H1 (cell line): ENCODE measurements at regions not wholly inside any gene's neighbourhood (a gene's known extent, or its start where the extent isn't known, plus 50 kb on each side); places are given as distances from the start of the nearest gene placed in this dataset.

Experiments
- CTCF ChIA-PET: fragments of 300-600 bp; sonication (Branson Sonifier 250); formaldehyde crosslinking; loops from one replicate; lab custom pipeline; 2021; ENCODE audit not compliant: partially characterized antibody; lab: Charles Lee
- POLR2A ChIA-PET: fragments of 300-600 bp; sonication (Branson Sonifier 250); formaldehyde crosslinking; loops from one replicate; lab custom pipeline; 2021; ENCODE audit warnings: inconsistent platforms; ENCODE audit not compliant: partially characterized antibody; lab: Charles Lee
- DNase-seq, 2 experiments: peaks; one replicate each; pipeline versions ENCODE4 v3.0.0 to v3.0.0-alpha.2; 2010 to 2022; ENCODE audit warnings: low spot score in 2 of 2, low read depth in 1 of 2, mixed read lengths in 1 of 2
- FAIRE-seq: peaks from 2 replicates; lab custom pipeline; 2011; peaks lifted over from hg19 to GRCh38; lab: Jason Lieb, UNC
- H2AFZ ChIP-seq: 2 replicates; pipeline ENCODE4 v1.8.1; 2012; ENCODE audit warnings: low read length, inconsistent platforms
- H2AK5ac ChIP-seq: 2 replicates; pipeline ENCODE4 v1.6.1; 2013; ENCODE audit warnings: low read depth, low read length
- H2BK120ac ChIP-seq: replicated peaks from 2 replicates; pipeline ENCODE3; 2013; ENCODE audit warnings: low read depth, low read length, inconsistent platforms
- H2BK12ac ChIP-seq: 2 replicates; pipeline ENCODE4 v1.6.1; 2013; ENCODE audit warnings: low read depth, low read length
- H2BK15ac ChIP-seq: 2 replicates; pipeline ENCODE4 v1.6.1; 2013; ENCODE audit warnings: low read length
- H2BK20ac ChIP-seq: 2 replicates; pipeline ENCODE4 v1.6.1; 2013; ENCODE audit warnings: low read length
- H2BK5ac ChIP-seq: 2 replicates; pipeline ENCODE4 v1.6.1; 2013; ENCODE audit warnings: low read depth, low read length
- H3K14ac ChIP-seq: 2 replicates; pipeline ENCODE4 v1.6.1; 2013; ENCODE audit warnings: inconsistent platforms; ENCODE audit not compliant: insufficient read length
- H3K18ac ChIP-seq: 2 replicates; pipeline ENCODE4 v1.6.1; 2013; ENCODE audit warnings: low read length; ENCODE audit errors: extremely low read depth
- H3K23ac ChIP-seq: 2 replicates; pipeline ENCODE4 v1.6.1; 2013; ENCODE audit warnings: inconsistent platforms; ENCODE audit not compliant: insufficient read length
- H3K23me2 ChIP-seq: 2 replicates; pipeline ENCODE4 v1.6.1; 2013; ENCODE audit warnings: low read depth, low read length
- H3K27ac ChIP-seq: 2 replicates; pipeline ENCODE4 v1.6.1; 2011; ENCODE audit warnings: low read depth, low read length, inconsistent platforms
- H3K27me3 ChIP-seq, 4 experiments: replicated peaks in 1 of 4; 1 replicate in 1 of 4; 2 replicates in 3 of 4; pipeline versions ENCODE4 v1.6.1 to v1.8.1; 2011 to 2013; ENCODE audit warnings: low read length in 3 of 4, mild to moderate bottlenecking in 3 of 4, inconsistent platforms in 2 of 4, mixed read lengths in 2 of 4, moderate library complexity in 1 of 4; ENCODE audit not compliant: control insufficient read depth in 3 of 4, insufficient read depth in 3 of 4; ENCODE audit errors: extremely low read depth in 1 of 4
- H3K36me3 ChIP-seq, 4 experiments: 2 replicates each; pipeline versions ENCODE4 v1.6.1 to v1.8.1; 2011 to 2013; ENCODE audit warnings: mild to moderate bottlenecking in 4 of 4, low read length in 3 of 4, moderate library complexity in 2 of 4, control low read depth in 1 of 4, inconsistent platforms in 1 of 4; ENCODE audit not compliant: insufficient read depth in 4 of 4, control insufficient read depth in 2 of 4
- H3K4ac ChIP-seq: replicated peaks from 2 replicates; pipeline ENCODE3; 2013; ENCODE audit warnings: low read length, low read depth, mixed read lengths, inconsistent platforms; ENCODE audit not compliant: insufficient read length
- H3K4me1 ChIP-seq, 4 experiments: replicated peaks in 1 of 4; 1 replicate in 1 of 4; 2 replicates in 3 of 4; pipeline versions ENCODE4 v1.6.1 to v1.8.1; 2011 to 2013; ENCODE audit warnings: low read length in 3 of 4, inconsistent platforms in 2 of 4, mixed read lengths in 1 of 4; ENCODE audit not compliant: insufficient read depth in 4 of 4, control insufficient read depth in 3 of 4
- H3K4me2 ChIP-seq, 2 experiments: 2 replicates each; pipeline versions ENCODE4 v1.6.1 to v1.8.1; 2011 to 2013; ENCODE audit warnings: low read depth in 2 of 2, low read length in 2 of 2, control low read depth in 1 of 2, inconsistent platforms in 1 of 2, mild to moderate bottlenecking in 1 of 2; ENCODE audit not compliant: insufficient read depth in 1 of 2
- H3K4me3 ChIP-seq, 4 experiments: fragments of 200-600, 300-600 bp in 1 of 4; sonication (generic), shearing (Covaris generic), sonication (Bioruptor Twin) in 1 of 4; 2 replicates each; pipeline versions ENCODE4 v1.5.1 to v1.8.1; 2011 to 2016; ENCODE audit warnings: low read length in 4 of 4, low read depth in 3 of 4, control low read depth in 2 of 4, inconsistent platforms in 2 of 4, mild to moderate bottlenecking in 2 of 4, mixed read lengths in 1 of 4, moderate library complexity in 1 of 4; ENCODE audit not compliant: insufficient read depth in 2 of 4; ENCODE audit errors: extremely low read depth in 1 of 4
- H3K56ac ChIP-seq: replicated peaks from 2 replicates; pipeline ENCODE3; 2013; ENCODE audit warnings: low read depth, mild to moderate bottlenecking, mixed read lengths, low read length, inconsistent platforms; ENCODE audit not compliant: insufficient read length
- H3K79me1 ChIP-seq: 2 replicates; pipeline ENCODE4 v1.6.1; 2013; ENCODE audit warnings: low read depth, low read length, control low read depth
- H3K79me2 ChIP-seq, 2 experiments: 2 replicates each; pipeline versions ENCODE4 v1.6.1 to v1.8.1; 2012 to 2013; ENCODE audit warnings: low read length in 2 of 2, mild to moderate bottlenecking in 2 of 2, inconsistent platforms in 1 of 2; ENCODE audit not compliant: insufficient read depth in 2 of 2, control insufficient read depth in 1 of 2
- H3K9ac ChIP-seq, 4 experiments: replicated peaks in 1 of 4; 1 replicate in 1 of 4; 2 replicates in 3 of 4; pipeline versions ENCODE4 v1.6.1 to v1.8.1; 2011 to 2013; ENCODE audit warnings: low read depth in 3 of 4, low read length in 3 of 4, control low read depth in 2 of 4, mild to moderate bottlenecking in 2 of 4, moderate library complexity in 2 of 4, inconsistent platforms in 1 of 4; ENCODE audit errors: extremely low read depth in 1 of 4
- H3K9me3 ChIP-seq, 2 experiments: 2 replicates each; pipeline versions ENCODE4 v1.6.1 to v1.8.1; 2012 to 2013; ENCODE audit warnings: mild to moderate bottlenecking in 2 of 2, moderate library complexity in 2 of 2, control low read depth in 1 of 2, inconsistent platforms in 1 of 2, low read depth in 1 of 2, low read length in 1 of 2, mixed read lengths in 1 of 2; ENCODE audit not compliant: insufficient read depth in 2 of 2
- H4K20me1 ChIP-seq, 2 experiments: replicated peaks in 1 of 2; 2 replicates each; pipeline versions ENCODE3 to v1.8.1; 2011 to 2013; ENCODE audit warnings: inconsistent platforms in 2 of 2, low read length in 2 of 2, mild to moderate bottlenecking in 1 of 2; ENCODE audit not compliant: insufficient read depth in 2 of 2, control insufficient read depth in 1 of 2
- H4K5ac ChIP-seq: 2 replicates; pipeline ENCODE4 v1.6.1; 2013; ENCODE audit warnings: low read length, low read depth, mixed read lengths, inconsistent platforms; ENCODE audit not compliant: insufficient read length
- H4K8ac ChIP-seq: 2 replicates; pipeline ENCODE4 v1.8.0; 2013; ENCODE audit warnings: mild to moderate bottlenecking, moderate library complexity, low read length, inconsistent platforms; ENCODE audit not compliant: insufficient read depth; ENCODE audit errors: extremely low read depth
- H4K91ac ChIP-seq: replicated peaks from 2 replicates; pipeline ENCODE3; 2013; ENCODE audit warnings: low read length, mixed read lengths, inconsistent platforms; ENCODE audit not compliant: insufficient read length
- ASH2L ChIP-seq: fragments of 200-600, 300-600 bp; sonication (generic); IDR thresholded peaks from one replicate; pipeline ENCODE4 v1.7.1; 2017; ENCODE audit warnings: low read length
- CEBPB ChIP-seq: IDR thresholded peaks from 2 replicates; pipeline ENCODE4 v1.6.1; 2012; ENCODE audit warnings: low read depth, low read length
- CHD1 ChIP-seq: IDR thresholded peaks from 2 replicates; pipeline ENCODE4 v1.6.1; 2012; ENCODE audit warnings: low read depth, low read length, improper control_type of control experiment
- E2F6 ChIP-seq: IDR thresholded peaks from 2 replicates; pipeline ENCODE4 v1.6.1; 2012; ENCODE audit warnings: inconsistent platforms
- EZH2 ChIP-seq: fragments of 200-600 bp; sonication (generic); IDR thresholded peaks from 2 replicates; pipeline ENCODE4 v1.7.1; 2012; ENCODE audit warnings: low read depth, mild to moderate bottlenecking, moderate library complexity, low read length, inconsistent platforms; ENCODE audit not compliant: severe bottlenecking
- KDM4A ChIP-seq: IDR thresholded peaks from one replicate; pipeline ENCODE4 v1.7.1; 2012; ENCODE audit warnings: low read depth, mild to moderate bottlenecking, moderate library complexity, low read length, inconsistent platforms; ENCODE audit not compliant: severe bottlenecking
- RXRA ChIP-seq: IDR thresholded peaks from 2 replicates; pipeline ENCODE4 v1.6.1; 2011; ENCODE audit warnings: low read depth, mild to moderate bottlenecking, low read length, moderate library complexity; ENCODE audit not compliant: insufficient read depth
- SAP30 ChIP-seq: fragments of 300-600 bp; sonication (generic); IDR thresholded peaks from 2 replicates; pipeline ENCODE4 v1.7.1; 2012; ENCODE audit warnings: low read length, moderate library complexity, mild to moderate bottlenecking, inconsistent platforms; ENCODE audit not compliant: insufficient read depth, insufficient replicate concordance
- SIN3A ChIP-seq, 2 experiments: IDR thresholded peaks in 1 of 2; conservative IDR thresholded peaks in 1 of 2; 2 replicates each; pipeline ENCODE4 v1.6.1; 2011 to 2012; ENCODE audit warnings: low read length in 2 of 2, improper control_type of control experiment in 1 of 2, low read depth in 1 of 2, mild to moderate bottlenecking in 1 of 2
- SP4 ChIP-seq: IDR thresholded peaks from 2 replicates; pipeline ENCODE4 v1.6.1; 2012; ENCODE audit warnings: low read length, inconsistent platforms
- TCF12 ChIP-seq: IDR thresholded peaks from 2 replicates; pipeline ENCODE4 v1.6.1; 2011; ENCODE audit warnings: low read depth, mild to moderate bottlenecking, low read length
- TEAD4 ChIP-seq: IDR thresholded peaks from 2 replicates; pipeline ENCODE4 v1.6.1; 2012; ENCODE audit warnings: low read depth, low read length, inconsistent platforms, mixed read lengths
- USF2 ChIP-seq: IDR thresholded peaks from 2 replicates; pipeline ENCODE4 v1.6.1; 2011; ENCODE audit warnings: low read length, improper control_type of control experiment
- whole genome bisulfite sequencing, 2 experiments: shearing (Covaris generic) in 1 of 2; methylation state at CpG; one replicate each; pipeline versions ENCODE4 v1.1.6 to v1.1.7; 2013 to 2015; ENCODE audit warnings: low lambda C conversion rate in 2 of 2, mixed read lengths in 2 of 2, inconsistent platforms in 1 of 2, low coverage in 1 of 2, missing lambda C conversion rate in 1 of 2; ENCODE audit not compliant: insufficient replicate concordance in 2 of 2, insufficient coverage in 1 of 2, insufficient read length in 1 of 2; ENCODE audit errors: extremely low coverage in 1 of 2, missing lambda C conversion rate in 1 of 2; 5-methylcytosine and 5-hydroxymethylcytosine counted together

GRCh38 chr5:138665261-138665660, 88.0 kb upstream of the CTNNA1 start:
- Histone ChIP-seq H2AK5ac (no peak overlapping the region), H3K23ac (no peak overlapping the region), H2BK12ac (peak overlapping the region; percentile 2; the same call in 1 of the 2 replicates), H2BK120ac (no peak overlapping the region), H3K9ac (no peak overlapping the region), H3K27ac (no peak overlapping the region), H2BK5ac (no peak overlapping the region), H3K4ac (no peak overlapping the region), H3K18ac (no peak overlapping the region), H4K5ac (no peak overlapping the region), H4K8ac (no peak overlapping the region), H3K56ac (no peak overlapping the region), H3K4me2 (no peak overlapping the region), H2BK15ac (no peak overlapping the region), H2AFZ (no peak overlapping the region), H3K79me2 (no peaks in the 10 kb centered on the region), H3K79me1 (no peaks in the 10 kb centered on the region), H3K14ac (no peak overlapping the region), H3K4me3 (no peak overlapping the region), H3K9me3 (no peaks in the 10 kb centered on the region), H3K4me1 (peaks cover 0 to 5% (median 2%) of the 10 kb centered on the region in 4 experiments; a peak in 3 of 7 replicates), H3K36me3 (no peaks in the 10 kb centered on the region), H2BK20ac (no peak overlapping the region), H4K91ac (no peak overlapping the region), H4K20me1 (no peaks in the 10 kb centered on the region), H3K23me2 (no peaks in the 10 kb centered on the region; the same call in 1 of the 2 replicates), H3K27me3 (no peaks in the 10 kb centered on the region; a peak in 1 of 7 replicates)
- WGBS, 2 experiments: 95% methylated on average over 5 of the region's 5 CpGs; no CpG with 5 or more reads in 1 of the 2 experiments
- no peak for DNase-seq
- ChIA-PET CTCF (interaction anchor here (1.0 to 2.8 kb wide), 5 partner anchors 12 to 37 kb away, joined by 3 to 13 read pairs (median 4); no protein-coding TSS in a partner anchor), POLR2A (interaction anchor here (1.3 kb wide), 1 partner anchor 17 kb away, joined by 3 read pairs; no protein-coding TSS in a partner anchor)
- no peak for FAIRE-seq
- TF ChIP-seq TEAD4: no peak
- TF ChIP-seq USF2: no peak
- no peak for TF ChIP-seq CEBPB
- no peak for TF ChIP-seq SAP30
- no peak for TF ChIP-seq RXRA
- TF ChIP-seq E2F6: no peak
- no peak for TF ChIP-seq CHD1
- TF ChIP-seq EZH2: no peak
- no peak for TF ChIP-seq SIN3A (conservative IDR thresholded peaks at IDR 0.05 in 1 of 2, IDR thresholded peaks at IDR 0.05 in 1 of 2; ENCODE audit: low read depth in 1 of 2, low read length in 2 of 2)
- TF ChIP-seq SP4: no peak
- TF ChIP-seq TCF12: no peak
- no peak for TF ChIP-seq ASH2L
- no peak for TF ChIP-seq KDM4A
